Renal cortex interstitium (tissue), 11 donors: ENCODE measurements at regions not wholly inside any gene's neighbourhood (a gene's known extent, or its start where the extent isn't known, plus 50 kb on each side); places are given as distances from the start of the nearest gene placed in this dataset.
A peak's percentile ranks its signal among the peaks of the same experiment; 100 is the strongest.

Experiments
- DNase-seq, 11 donors: peaks; one replicate each; pipeline ENCODE4 v3.0.0-alpha.2; 2013; ENCODE audit warnings: low read depth in 9 of 11, low spot score in 4 of 11; ENCODE audit errors: extremely low read depth in 1 of 11

GRCh38 chr1:103854279-103854678 lies 104.6 kb downstream of the AMY1C start:
- DNase-seq: no peak

GRCh38 chr1:103859721-103860120 lies 110.0 kb downstream of the AMY1C start:
- DNase-seq: no peak

GRCh38 chr1:103898576-103899345 lies 149.1 kb downstream of the AMY1C start:
- no peak for DNase-seq

GRCh38 chr1:103900005-103900404 lies 150.3 kb downstream of the AMY1C start:
- no peak for DNase-seq

- no peak for DNase-seq
These were observed 151.4 kb downstream of the AMY1C start for GRCh38 chr1:103901072-103901471.

- no peak for DNase-seq
These were observed 155.7 kb downstream of the AMY1C start for GRCh38 chr1:103905363-103905762.

GRCh38 chr1:103911450-103911849 lies 161.8 kb downstream of the AMY1C start:
- DNase-seq: no peak

GRCh38 chr1:103917795-103918194 lies 168.1 kb downstream of the AMY1C start:
- DNase-seq: no peak

GRCh38 chr1:103931891-103932290 lies 182.2 kb downstream of the AMY1C start:
- DNase-seq: no peak

- DNase-seq: no peak
These were observed 188.2 kb downstream of the AMY1C start for GRCh38 chr1:103937763-103938357.

GRCh38 chr1:103941086-103941485 lies 191.4 kb downstream of the AMY1C start:
- DNase-seq: no peak

GRCh38 chr1:103942029-103942428 lies 192.3 kb downstream of the AMY1C start:
- DNase-seq: no peak

- no peak for DNase-seq
These were observed 196.1 kb downstream of the AMY1C start for GRCh38 chr1:103945774-103946173.

- DNase-seq: peak in 4 of 11 donors; percentile 1 to 17 (median 3)
These were observed 198.8 kb downstream of the AMY1C start for GRCh38 chr1:103948526-103948925.

- no peak for DNase-seq
These were observed 200.1 kb downstream of the AMY1C start for GRCh38 chr1:103949779-103950178.

- no peak for DNase-seq
These were observed 203.7 kb downstream of the AMY1C start for GRCh38 chr1:103953386-103953785.

- DNase-seq: no peak
These were observed 209.0 kb downstream of the AMY1C start for GRCh38 chr1:103958699-103959098.

- no peak for DNase-seq
These were observed 209.9 kb downstream of the AMY1C start for GRCh38 chr1:103959565-103959964.

GRCh38 chr1:103960045-103960444 lies 210.3 kb downstream of the AMY1C start:
- no peak for DNase-seq

GRCh38 chr1:103960710-103961109 lies 211.0 kb downstream of the AMY1C start:
- DNase-seq: no peak

- DNase-seq: no peak
These were observed 237.1 kb downstream of the AMY1C start for GRCh38 chr1:103986792-103987191.
